Mammary epithelial cell (primary cell): ENCODE measurements at regions not wholly inside any gene's neighbourhood (a gene's known extent, or its start where the extent isn't known, plus 50 kb on each side); places are given as distances from the start of the nearest gene placed in this dataset.

ENCODE experiments used
- CTCF ChIP-seq, 2 donors: IDR thresholded peaks in 1 of 2; conservative IDR thresholded peaks in 1 of 2; 2 replicates each; pipeline ENCODE4 v1.5.1; 2011 to 2012; ENCODE audit warnings: inconsistent platforms in 2 of 2, low read length in 2 of 2, mild to moderate bottlenecking in 2 of 2, control low read depth in 1 of 2, low read depth in 1 of 2; ENCODE audit not compliant: insufficient read depth in 1 of 2; ENCODE audit errors: extremely low read depth in 1 of 2
- EZH2 ChIP-seq: IDR thresholded peaks from 2 replicates; pipeline ENCODE4 v1.6.1; 2012; ENCODE audit warnings: low read length, inconsistent platforms, borderline replicate concordance

GRCh38 chr1:103348136-103348535, 177.4 kb upstream of the RNPC3 start:
- TF ChIP-seq CTCF (conservative IDR thresholded peaks at IDR 0.05 in 1 of 2, IDR thresholded peaks at IDR 0.05 in 1 of 2; ENCODE audit: extremely low read depth in 1 of 2, insufficient read depth in 1 of 2, low read depth in 1 of 2, low read length in 2 of 2) (no peak), EZH2 (no peak)
